SU-DHL-6 (cell line): ENCODE measurements at regions not wholly inside any gene's neighbourhood (a gene's known extent, or its start where the extent isn't known, plus 50 kb on each side); places are given as distances from the start of the nearest gene placed in this dataset.

Source experiments
- EZH2phosphoT487 ChIP-seq: fragments of 200-600 bp; sonication (generic), shearing (Covaris generic); conservative IDR thresholded peaks from 2 replicates; pipeline ENCODE4 v1.6.1; 2018; ENCODE audit warnings: mild to moderate bottlenecking, antibody characterized with exemption, low read length, moderate library complexity, mixed read lengths
- TF ChIP-seq, protein P1 (sequence below): fragments of 200-600 bp; sonication (generic); IDR thresholded peaks from one replicate; pipeline ENCODE4 v1.5.1; 2017; ENCODE audit warnings: antibody characterized with exemption, mild to moderate bottlenecking, low read length, moderate library complexity; ENCODE audit not compliant: insufficient read depth, poor library complexity, severe bottlenecking

DNA sequence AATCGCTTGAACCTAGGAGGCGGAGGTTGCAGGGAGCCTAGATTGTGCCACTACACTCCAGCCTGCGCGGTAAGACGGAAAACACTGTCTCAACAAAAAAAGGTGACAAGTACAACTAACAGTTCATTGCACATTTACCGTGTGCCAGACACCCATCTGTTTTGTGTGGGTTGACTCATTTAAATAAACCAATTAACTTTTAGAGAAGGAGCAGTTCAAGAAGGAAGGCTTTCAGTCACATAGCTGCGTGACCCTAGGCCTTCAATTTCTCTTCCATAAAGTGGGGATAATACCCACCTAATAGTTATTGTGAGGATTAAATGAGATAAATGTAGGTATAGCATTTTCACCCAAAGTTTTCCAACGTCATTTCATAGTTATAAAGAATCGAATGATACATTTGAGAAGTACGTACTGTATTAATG is 52.3 kb upstream of the KDM7A start:
- TF ChIP-seq, protein P1, sequence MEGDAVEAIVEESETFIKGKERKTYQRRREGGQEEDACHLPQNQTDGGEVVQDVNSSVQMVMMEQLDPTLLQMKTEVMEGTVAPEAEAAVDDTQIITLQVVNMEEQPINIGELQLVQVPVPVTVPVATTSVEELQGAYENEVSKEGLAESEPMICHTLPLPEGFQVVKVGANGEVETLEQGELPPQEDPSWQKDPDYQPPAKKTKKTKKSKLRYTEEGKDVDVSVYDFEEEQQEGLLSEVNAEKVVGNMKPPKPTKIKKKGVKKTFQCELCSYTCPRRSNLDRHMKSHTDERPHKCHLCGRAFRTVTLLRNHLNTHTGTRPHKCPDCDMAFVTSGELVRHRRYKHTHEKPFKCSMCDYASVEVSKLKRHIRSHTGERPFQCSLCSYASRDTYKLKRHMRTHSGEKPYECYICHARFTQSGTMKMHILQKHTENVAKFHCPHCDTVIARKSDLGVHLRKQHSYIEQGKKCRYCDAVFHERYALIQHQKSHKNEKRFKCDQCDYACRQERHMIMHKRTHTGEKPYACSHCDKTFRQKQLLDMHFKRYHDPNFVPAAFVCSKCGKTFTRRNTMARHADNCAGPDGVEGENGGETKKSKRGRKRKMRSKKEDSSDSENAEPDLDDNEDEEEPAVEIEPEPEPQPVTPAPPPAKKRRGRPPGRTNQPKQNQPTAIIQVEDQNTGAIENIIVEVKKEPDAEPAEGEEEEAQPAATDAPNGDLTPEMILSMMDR: no peak
- TF ChIP-seq EZH2phosphoT487: no peak
